Fibroblast of the aortic adventitia (primary cell): ENCODE measurements at regions not wholly inside any gene's neighbourhood (a gene's known extent, or its start where the extent isn't known, plus 50 kb on each side); places are given as distances from the start of the nearest gene placed in this dataset.

ENCODE experiments used
- DNase-seq: peaks from one replicate; pipeline ENCODE4 v3.0.0-alpha.2; 2010; ENCODE audit warnings: low read depth
- H3K4me3 ChIP-seq: 2 replicates; pipeline ENCODE4 v1.5.1; 2011; ENCODE audit warnings: low read depth, mild to moderate bottlenecking, control low read depth, low read length, moderate library complexity
- CTCF ChIP-seq: IDR thresholded peaks from 2 replicates; pipeline ENCODE4 v1.5.1; 2011; ENCODE audit warnings: mild to moderate bottlenecking, low read length, control low read depth, inconsistent platforms; ENCODE audit not compliant: insufficient read depth

GRCh38 chr1:199688133-199688676 lies 339.3 kb upstream of the NR5A2 start:
- TF ChIP-seq CTCF = no peak
- no peak for DNase-seq
- no peak overlapping the region for H3K4me3 ChIP-seq

- DNase-seq = no peak
- no peak overlapping the region for H3K4me3 ChIP-seq
- no peak for TF ChIP-seq CTCF
Observed at GRCh38 chr1:199688774-199689173, 338.7 kb upstream of the NR5A2 start.

GRCh38 chr1:199690496-199690895 lies 337.0 kb upstream of the NR5A2 start:
- H3K4me3 ChIP-seq = no peak overlapping the region
- no peak for TF ChIP-seq CTCF
- DNase-seq = no peak

GRCh38 chr1:199691540-199691939 lies 336.0 kb upstream of the NR5A2 start:
- no peak overlapping the region for H3K4me3 ChIP-seq
- no peak for TF ChIP-seq CTCF
- DNase-seq = peak; percentile 67

GRCh38 chr1:199693724-199694123 lies 333.8 kb upstream of the NR5A2 start:
- no peak for TF ChIP-seq CTCF
- H3K4me3 ChIP-seq = no peak overlapping the region
- no peak for DNase-seq

- no peak overlapping the region for H3K4me3 ChIP-seq
- TF ChIP-seq CTCF = no peak
- DNase-seq = no peak
Observed at GRCh38 chr1:199696225-199696624, 331.3 kb upstream of the NR5A2 start.

GRCh38 chr1:199698222-199698621 lies 329.3 kb upstream of the NR5A2 start:
- no peak overlapping the region for H3K4me3 ChIP-seq
- no peak for DNase-seq
- no peak for TF ChIP-seq CTCF
